ENCODE measurements at regions not wholly inside any gene's neighbourhood (a gene's known extent, or its start where the extent isn't known, plus 50 kb on each side); places are given as distances from the start of the nearest gene placed in this dataset.

DNA sequence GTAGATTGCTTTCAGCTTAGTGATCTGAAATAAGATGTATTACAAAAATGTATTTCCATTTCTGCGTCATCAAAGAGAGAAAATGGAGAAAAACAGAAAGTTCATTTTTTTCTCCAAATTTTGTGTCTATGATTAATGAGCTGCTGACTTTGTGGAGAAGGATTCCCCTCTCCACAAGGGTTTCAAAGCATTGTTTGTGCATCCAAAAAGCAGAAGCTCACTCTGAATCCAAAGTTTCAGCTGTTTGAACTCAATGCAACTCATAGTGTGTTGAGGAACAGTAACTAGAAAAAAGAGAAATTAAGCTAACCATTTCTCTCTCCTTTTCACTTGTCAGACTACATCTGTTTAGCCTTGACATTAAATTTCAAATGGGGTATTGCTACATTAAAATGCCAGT is 62.9 kb upstream of the SLC7A11 start:
- H3K4me3 ChIP-seq (ENCODE audit: low read depth in 1 of 2, low read length in 1 of 2), result no peak overlapping the region
- H3K27ac ChIP-seq, result no peak overlapping the region
- no peaks in the 10 kb centered on the region for H3K27me3 ChIP-seq
- no peaks in the 10 kb centered on the region for H3K9me3 ChIP-seq
- H3K4me1 ChIP-seq (ENCODE audit: control insufficient read depth in 1 of 2, insufficient read depth in 1 of 2, low read depth in 1 of 2, low read length in 1 of 2), result peaks cover 10 to 11% of the 10 kb centered on the region in 2 experiments
- TF ChIP-seq CTCF (IDR thresholded peaks at IDR 0.05), result no peak
- no peaks in the 10 kb centered on the region for H3K36me3 ChIP-seq

GRCh38 chr4:138301536-138301935 is 59.4 kb upstream of the SLC7A11 start:
- no peaks in the 10 kb centered on the region for H3K36me3 ChIP-seq
- peaks cover 18 to 23% of the 10 kb centered on the region in 2 experiments for H3K4me1 ChIP-seq (ENCODE audit: control insufficient read depth in 1 of 2, insufficient read depth in 1 of 2, low read depth in 1 of 2, low read length in 1 of 2)
- H3K9me3 ChIP-seq, result no peaks in the 10 kb centered on the region
- no peak overlapping the region for H3K27ac ChIP-seq
- TF ChIP-seq CTCF (IDR thresholded peaks at IDR 0.05), result no peak
- H3K4me3 ChIP-seq (ENCODE audit: low read depth in 1 of 2, low read length in 1 of 2), result no peak overlapping the region
- H3K27me3 ChIP-seq, result no peaks in the 10 kb centered on the region

- H3K9me3 ChIP-seq, result no peaks in the 10 kb centered on the region
- no peaks in the 10 kb centered on the region for H3K27me3 ChIP-seq
- no peak overlapping the region for H3K4me3 ChIP-seq (ENCODE audit: low read depth in 1 of 2, low read length in 1 of 2)
- H3K36me3 ChIP-seq, result no peaks in the 10 kb centered on the region
- TF ChIP-seq CTCF (IDR thresholded peaks at IDR 0.05), result no peak
- H3K4me1 ChIP-seq (ENCODE audit: control insufficient read depth in 1 of 2, insufficient read depth in 1 of 2, low read depth in 1 of 2, low read length in 1 of 2), result peaks cover 18 to 23% of the 10 kb centered on the region in 2 experiments
- H3K27ac ChIP-seq, result no peak overlapping the region
Observed at GRCh38 chr4:138300616-138301015, 58.5 kb upstream of the SLC7A11 start.

DNA sequence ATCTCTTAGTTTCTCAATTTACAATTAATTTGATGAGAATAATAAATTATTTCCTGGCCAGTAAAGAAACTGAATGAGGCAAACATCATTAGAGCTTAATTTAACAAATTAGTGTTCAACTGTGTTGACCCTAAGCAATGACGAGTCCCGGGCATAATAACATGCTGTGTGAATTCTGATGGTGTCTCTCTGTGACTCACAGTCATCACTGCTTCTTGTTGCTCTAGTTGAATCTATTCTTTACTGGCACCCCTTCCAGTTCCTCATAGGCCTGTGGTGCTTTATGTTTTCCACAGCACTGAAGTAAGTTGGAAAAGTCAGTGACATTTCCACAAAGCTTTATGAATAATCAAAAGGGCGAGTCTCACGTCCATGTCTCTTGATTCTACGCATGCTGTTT is 57.7 kb upstream of the SLC7A11 start:
- Histone ChIP-seq H3K4me3 (ENCODE audit: low read depth in 1 of 2, low read length in 1 of 2) (no peak overlapping the region), H3K27me3 (no peaks in the 10 kb centered on the region), H3K9me3 (no peaks in the 10 kb centered on the region), H3K4me1 (ENCODE audit: control insufficient read depth in 1 of 2, insufficient read depth in 1 of 2, low read depth in 1 of 2, low read length in 1 of 2) (peaks cover 18 to 23% of the 10 kb centered on the region in 2 experiments), H3K27ac (no peak overlapping the region), H3K36me3 (no peaks in the 10 kb centered on the region)
- TF ChIP-seq CTCF (IDR thresholded peaks at IDR 0.05), result no peak

- Histone ChIP-seq H3K36me3 (no peaks in the 10 kb centered on the region), H3K9me3 (no peaks in the 10 kb centered on the region), H3K27ac (peak overlapping the region; percentile 72), H3K27me3 (no peaks in the 10 kb centered on the region), H3K4me3 (ENCODE audit: low read depth in 1 of 2, low read length in 1 of 2) (peak overlapping the region; percentile 25 to 54), H3K4me1 (ENCODE audit: control insufficient read depth in 1 of 2, insufficient read depth in 1 of 2, low read depth in 1 of 2, low read length in 1 of 2) (peaks cover 18 to 23% of the 10 kb centered on the region in 2 experiments)
- no peak for TF ChIP-seq CTCF (IDR thresholded peaks at IDR 0.05)
Observed at GRCh38 chr4:138298866-138299265, 56.7 kb upstream of the SLC7A11 start.

DNA sequence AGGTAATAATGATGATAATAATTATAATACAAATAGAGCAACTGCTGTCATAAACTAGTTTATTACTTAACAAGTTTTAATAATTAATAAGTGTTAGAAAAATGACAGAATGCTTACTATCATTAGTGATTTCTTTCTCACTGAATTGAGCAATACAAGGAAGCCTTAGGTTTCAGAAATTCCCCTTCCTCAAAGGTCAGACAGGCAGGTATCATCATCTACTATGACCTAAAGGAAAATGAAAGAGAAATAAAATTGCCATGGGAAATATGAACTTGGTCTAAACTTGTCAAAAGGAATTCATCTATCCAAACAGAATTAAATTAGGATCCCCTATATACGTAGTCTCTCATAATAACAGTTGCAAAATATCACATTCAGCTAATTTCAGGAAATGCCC is 56.3 kb upstream of the SLC7A11 start:
- no peak for TF ChIP-seq CTCF (IDR thresholded peaks at IDR 0.05)
- peak overlapping the region; percentile 25 to 54 for H3K4me3 ChIP-seq (ENCODE audit: low read depth in 1 of 2, low read length in 1 of 2)
- H3K4me1 ChIP-seq (ENCODE audit: control insufficient read depth in 1 of 2, insufficient read depth in 1 of 2, low read depth in 1 of 2, low read length in 1 of 2), result peaks cover 18 to 23% of the 10 kb centered on the region in 2 experiments
- no peaks in the 10 kb centered on the region for H3K9me3 ChIP-seq
- no peaks in the 10 kb centered on the region for H3K27me3 ChIP-seq
- peak overlapping the region; percentile 72 for H3K27ac ChIP-seq
- no peaks in the 10 kb centered on the region for H3K36me3 ChIP-seq
